SK-N-MC (cell line): ENCODE measurements at regions not wholly inside any gene's neighbourhood (a gene's known extent, or its start where the extent isn't known, plus 50 kb on each side); places are given as distances from the start of the nearest gene placed in this dataset.

Source experiments
- DNase-seq: peaks from one replicate; pipeline ENCODE4 v3.0.0-alpha.2; 2011; ENCODE audit warnings: low read depth, low spot score
- H3K27ac ChIP-seq: fragments of 200-600 bp; sonication (generic); 2 replicates; pipeline ENCODE4 v1.5.1; 2016; ENCODE audit warnings: mixed run types
- H3K36me3 ChIP-seq: fragments of 200-600 bp; sonication (generic); 2 replicates; pipeline ENCODE4 v1.6.1; 2017; ENCODE audit warnings: antibody characterized with exemption, low read length, mixed read lengths; ENCODE audit not compliant: insufficient read depth
- H3K4me3 ChIP-seq: fragments of 200-600 bp; sonication (generic); 2 replicates; pipeline ENCODE4 v1.5.1; 2016
- H3K9ac ChIP-seq: fragments of 200-600 bp; sonication (generic); 2 replicates; pipeline ENCODE4 v1.8.0; 2017; ENCODE audit warnings: mixed run types, mixed read lengths; ENCODE audit not compliant: insufficient read length
- H3K9me3 ChIP-seq: fragments of 200-600 bp; sonication (generic); 2 replicates; pipeline ENCODE4 v1.6.1; 2017; ENCODE audit warnings: low read depth, mild to moderate bottlenecking, antibody characterized with exemption, low read length, moderate library complexity, mixed read lengths
- EZH2 ChIP-seq: fragments of 200-600 bp; sonication (generic); IDR thresholded peaks from one replicate; pipeline ENCODE4 v1.6.1; 2017; ENCODE audit warnings: antibody characterized with exemption
- FOXP2 ChIP-seq: optimal IDR thresholded peaks from 2 replicates; pipeline ENCODE3; 2011; ENCODE audit warnings: mild to moderate bottlenecking, moderate library complexity; ENCODE audit not compliant: insufficient read depth; ENCODE audit errors: extremely low read length, control extremely low read depth
- POLR2AphosphoS5 ChIP-seq: IDR thresholded peaks from 2 replicates; pipeline ENCODE4 v1.6.1; 2012; ENCODE audit warnings: mild to moderate bottlenecking, low read depth, low read length, borderline replicate concordance

DNA sequence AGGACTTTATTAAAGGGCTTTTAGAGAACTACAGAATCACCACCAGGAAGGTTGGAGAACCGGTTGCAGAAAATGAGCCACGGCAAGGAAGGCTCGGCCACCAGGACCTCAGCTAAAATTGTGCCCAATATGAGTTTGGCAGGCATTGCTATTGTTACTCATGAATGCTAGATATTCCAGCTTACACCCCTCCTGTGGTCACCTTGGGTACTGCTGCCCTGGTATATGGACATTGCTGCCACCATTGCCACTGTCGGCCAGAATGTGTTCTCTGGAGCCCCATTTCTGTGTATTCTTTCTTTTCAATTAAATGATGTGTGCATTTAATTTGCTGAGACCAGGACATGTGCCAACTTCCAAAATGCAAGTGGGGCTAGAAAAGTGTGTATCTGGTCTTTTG, 626.7 kb upstream of the BOD1L1 start:
- Histone ChIP-seq H3K36me3 (no peaks in the 10 kb centered on the region), H3K27ac (no peak overlapping the region), H3K4me3 (no peak overlapping the region), H3K9me3 (no peaks in the 10 kb centered on the region), H3K9ac (no peak overlapping the region)
- DNase-seq, result no peak
- TF ChIP-seq EZH2, result no peak
- no peak for TF ChIP-seq FOXP2
- no peak for TF ChIP-seq POLR2AphosphoS5

DNA sequence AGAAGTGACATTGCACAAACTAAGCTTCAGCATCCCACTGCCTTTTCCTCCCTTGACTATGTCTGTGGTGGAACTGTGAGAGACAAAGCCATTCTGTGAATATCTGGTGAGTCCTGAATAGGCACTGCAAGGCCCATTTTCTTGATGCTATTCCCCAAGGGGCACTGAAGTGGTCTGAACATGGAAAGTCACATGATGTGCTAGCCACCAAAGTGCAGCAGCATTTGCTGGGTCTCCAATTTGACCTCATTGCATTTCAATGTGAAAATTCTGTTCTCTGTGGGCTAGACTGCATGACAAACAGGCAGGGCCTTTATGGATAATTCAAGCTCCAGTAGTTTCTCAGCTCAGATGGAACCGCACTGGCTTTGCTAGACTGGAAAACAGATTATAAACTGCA, 627.4 kb upstream of the BOD1L1 start:
- Histone ChIP-seq H3K27ac (no peak overlapping the region), H3K9me3 (no peaks in the 10 kb centered on the region), H3K9ac (no peak overlapping the region), H3K36me3 (no peaks in the 10 kb centered on the region), H3K4me3 (no peak overlapping the region)
- TF ChIP-seq FOXP2 (no peak), POLR2AphosphoS5 (no peak), EZH2 (no peak)
- DNase-seq, result no peak

DNA sequence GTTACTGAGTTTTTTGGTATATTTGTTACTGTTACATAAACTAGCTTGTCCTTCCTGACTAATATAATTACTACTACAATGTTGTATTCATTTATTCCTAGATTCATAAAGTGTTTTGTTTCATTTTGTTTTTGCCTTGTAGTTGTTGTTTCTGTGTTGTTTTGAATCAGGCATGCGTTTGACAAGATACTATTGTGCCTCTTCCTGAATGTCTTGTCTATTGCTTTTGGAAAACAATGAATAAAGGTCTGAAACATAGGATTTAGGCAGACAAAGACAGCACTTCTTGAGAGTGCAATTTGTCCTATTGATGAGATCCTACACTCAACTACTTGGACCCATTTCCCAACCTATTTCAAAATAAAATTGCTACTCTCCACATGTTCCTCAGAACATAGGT, 630.4 kb upstream of the BOD1L1 start:
- Histone ChIP-seq H3K4me3 (no peak overlapping the region), H3K27ac (no peak overlapping the region), H3K36me3 (no peaks in the 10 kb centered on the region), H3K9ac (no peak overlapping the region), H3K9me3 (no peaks in the 10 kb centered on the region)
- no peak for DNase-seq
- TF ChIP-seq FOXP2 (no peak), POLR2AphosphoS5 (no peak), EZH2 (no peak)

DNA sequence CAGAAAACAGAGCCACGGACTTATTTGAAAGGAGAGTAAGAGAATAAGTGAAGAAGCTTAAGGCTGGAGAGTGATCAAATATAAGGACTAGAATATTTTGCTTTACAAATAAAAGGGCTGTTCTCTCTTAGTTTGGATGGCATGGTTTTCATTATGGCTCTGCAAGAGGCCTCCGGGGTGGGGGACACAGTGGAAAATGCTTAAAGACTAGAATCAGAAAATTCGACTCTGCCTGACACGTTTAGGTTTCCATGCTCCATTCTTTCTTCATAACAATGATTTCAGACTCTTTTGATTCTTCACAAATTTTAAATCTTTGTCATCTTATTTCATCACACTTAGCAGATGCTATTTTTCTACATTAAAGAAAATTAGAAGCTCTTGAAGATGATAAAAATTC, 632.4 kb upstream of the BOD1L1 start:
- Histone ChIP-seq H3K4me3 (no peak overlapping the region), H3K9me3 (no peaks in the 10 kb centered on the region), H3K27ac (no peak overlapping the region), H3K36me3 (no peaks in the 10 kb centered on the region), H3K9ac (no peak overlapping the region)
- no peak for TF ChIP-seq EZH2
- no peak for TF ChIP-seq FOXP2
- no peak for TF ChIP-seq POLR2AphosphoS5
- DNase-seq, result no peak

DNA sequence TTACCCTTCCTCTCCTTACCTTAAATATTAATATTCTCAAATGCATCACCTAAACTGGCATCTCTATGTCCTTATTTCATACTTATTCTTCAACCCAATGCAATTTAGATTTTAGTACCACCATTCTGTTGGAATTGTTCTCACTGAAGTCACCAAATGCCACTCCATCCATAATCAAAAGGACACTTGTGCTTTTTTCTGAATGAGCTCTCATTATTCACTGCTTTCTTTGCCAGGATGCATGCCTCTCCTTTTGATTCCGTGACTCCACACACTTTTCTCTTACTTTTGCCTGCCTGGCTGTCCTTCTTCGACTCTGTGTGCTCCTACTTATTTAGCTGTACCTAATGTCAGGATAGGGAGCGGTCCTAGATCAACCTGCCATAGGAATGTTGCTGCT, 633.1 kb upstream of the BOD1L1 start:
- no peak overlapping the region for H3K4me3 ChIP-seq
- H3K36me3 ChIP-seq, result no peaks in the 10 kb centered on the region

DNA sequence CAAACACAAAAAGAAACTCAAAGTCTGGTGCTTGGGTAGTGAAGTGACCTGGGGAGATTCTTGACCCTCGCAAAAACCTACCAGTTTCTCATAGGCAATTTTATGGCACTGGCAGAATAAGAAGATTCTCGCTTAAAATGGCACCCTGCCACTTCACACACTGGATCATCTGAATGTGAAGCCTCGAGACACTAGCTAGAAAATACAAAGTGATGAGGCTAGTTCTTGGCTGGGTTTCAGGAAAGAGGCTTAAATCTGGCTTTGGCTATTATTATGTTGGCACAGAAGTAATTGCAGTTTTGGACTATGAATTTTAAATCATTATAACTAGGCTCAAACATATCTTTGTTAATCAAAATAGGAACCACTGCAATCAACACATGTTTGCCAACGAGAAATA, 634.7 kb upstream of the BOD1L1 start:
- Histone ChIP-seq H3K36me3 (no peaks in the 10 kb centered on the region), H3K27ac (no peak overlapping the region), H3K9ac (no peak overlapping the region), H3K4me3 (no peak overlapping the region), H3K9me3 (no peaks in the 10 kb centered on the region)
- TF ChIP-seq EZH2, result no peak
- no peak for TF ChIP-seq FOXP2
- TF ChIP-seq POLR2AphosphoS5, result no peak
- no peak for DNase-seq

More for the DNA sequence above, 633.1 kb upstream of the BOD1L1 start:
- Histone ChIP-seq H3K9me3 (no peaks in the 10 kb centered on the region), H3K27ac (no peak overlapping the region), H3K9ac (no peak overlapping the region)
- TF ChIP-seq POLR2AphosphoS5 (no peak), EZH2 (no peak), FOXP2 (no peak)
- no peak for DNase-seq

DNA sequence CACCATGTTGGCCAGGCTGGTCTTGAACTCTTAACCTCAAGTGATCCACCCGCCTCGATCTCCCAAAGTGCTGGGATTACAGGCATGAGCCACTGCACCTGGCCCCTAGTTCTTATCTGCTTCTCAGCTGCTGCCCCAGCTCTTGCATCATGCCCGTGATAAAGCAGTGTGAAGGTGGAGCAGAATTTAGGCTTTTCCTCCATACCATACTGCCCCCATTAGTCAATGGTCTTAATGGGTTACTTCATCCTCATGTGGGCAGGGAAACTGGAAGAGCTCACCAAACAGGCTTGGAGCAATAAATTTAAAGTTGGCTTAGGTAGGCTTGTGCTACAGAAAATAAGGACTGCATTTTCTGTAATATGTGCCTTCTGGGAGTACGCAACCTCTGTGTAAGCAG, 636.9 kb upstream of the BOD1L1 start:
- Histone ChIP-seq H3K36me3 (no peaks in the 10 kb centered on the region), H3K9ac (no peak overlapping the region), H3K9me3 (no peaks in the 10 kb centered on the region), H3K4me3 (no peak overlapping the region), H3K27ac (no peak overlapping the region)
- no peak for TF ChIP-seq EZH2
- no peak for TF ChIP-seq POLR2AphosphoS5
- TF ChIP-seq FOXP2, result no peak
- DNase-seq, result no peak

DNA sequence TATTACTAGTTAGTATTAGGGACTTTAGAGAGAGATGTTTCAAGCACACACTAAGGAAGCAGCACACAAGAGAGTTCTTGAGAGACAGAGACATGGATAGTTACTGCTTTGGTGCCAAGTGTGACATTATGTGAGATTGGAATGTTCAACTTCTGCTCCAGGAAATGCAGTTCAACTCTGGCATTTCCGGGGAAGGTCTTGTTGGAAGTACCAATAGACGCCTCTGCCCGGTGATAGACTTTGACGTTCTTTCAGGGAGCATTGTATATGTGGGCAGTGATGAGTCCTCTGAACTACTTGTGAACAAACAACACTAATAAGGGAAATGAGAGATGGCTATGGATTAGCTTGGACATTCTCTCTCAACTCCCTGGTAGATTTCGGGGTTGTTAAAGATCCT, 638.1 kb upstream of the BOD1L1 start:
- no peak for TF ChIP-seq FOXP2
- TF ChIP-seq EZH2, result no peak
- no peak for TF ChIP-seq POLR2AphosphoS5
- Histone ChIP-seq H3K9me3 (no peaks in the 10 kb centered on the region), H3K4me3 (no peak overlapping the region), H3K27ac (no peak overlapping the region), H3K36me3 (no peaks in the 10 kb centered on the region), H3K9ac (no peak overlapping the region)
- DNase-seq, result no peak

DNA sequence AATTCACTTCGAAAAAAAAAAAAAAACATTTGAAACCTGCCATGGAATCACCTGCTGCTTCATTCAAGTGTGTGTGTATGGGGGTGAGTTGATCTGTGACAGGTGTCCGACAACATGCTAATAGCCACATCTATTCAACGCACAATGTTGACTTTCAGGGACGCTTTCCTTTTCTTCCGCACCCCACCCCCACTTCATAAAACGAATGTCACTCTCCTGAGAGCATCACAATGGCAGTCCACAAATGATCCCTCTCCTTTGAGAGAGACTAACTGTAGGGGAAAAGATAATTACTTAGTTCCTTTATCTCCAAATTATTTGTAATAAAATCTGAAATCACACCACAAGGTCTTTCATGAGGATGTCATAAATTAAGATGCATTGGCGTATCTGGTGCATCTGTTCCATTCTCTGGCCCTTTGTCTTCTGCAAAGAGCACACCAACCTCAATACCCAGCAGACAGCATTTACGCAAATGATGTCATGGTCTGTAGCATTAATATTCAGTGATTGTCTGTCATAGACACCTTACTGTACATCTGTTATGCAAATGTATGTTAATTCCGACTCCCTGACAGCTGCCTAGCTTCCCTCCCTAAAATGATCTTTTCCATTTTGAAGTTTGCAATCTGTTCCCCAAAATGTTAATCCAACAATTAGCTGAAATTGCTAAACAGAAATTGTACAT, 640.0 kb upstream of the BOD1L1 start:
- H3K4me3 ChIP-seq, result no peak overlapping the region
- no peaks in the 10 kb centered on the region for H3K36me3 ChIP-seq
- no peak for DNase-seq
- H3K9ac ChIP-seq, result no peak overlapping the region
- no peak overlapping the region for H3K27ac ChIP-seq
- no peaks in the 10 kb centered on the region for H3K9me3 ChIP-seq
- TF ChIP-seq EZH2, result no peak
- TF ChIP-seq POLR2AphosphoS5, result no peak
- TF ChIP-seq FOXP2, result no peak
